ENCODE measurements at regions not wholly inside any gene's neighbourhood (a gene's known extent, or its start where the extent isn't known, plus 50 kb on each side); places are given as distances from the start of the nearest gene placed in this dataset.

GRCh38 chr6:94414041-94414440 lies 994.7 kb upstream of the EPHA7 start:
- no peak overlapping the region for H3K23ac ChIP-seq (ENCODE audit: low read length)
- H3K27ac ChIP-seq (ENCODE audit: low read depth, low read length) = no peak overlapping the region
- WGBS (ENCODE audit: extremely low coverage, insufficient coverage, low lambda C conversion rate) = no CpG with 5 or more reads among the region's 1 CpG

GRCh38 chr6:94401311-94401710 lies 982.0 kb upstream of the EPHA7 start:
- H2BK5ac ChIP-seq (ENCODE audit: low read length) = no peak overlapping the region
- no peak overlapping the region for H4K5ac ChIP-seq (ENCODE audit: low read length)
- no peaks in the 10 kb centered on the region for H3K4me1 ChIP-seq (ENCODE audit: control insufficient read depth, low read depth, low read length)
- H3K79me2 ChIP-seq (ENCODE audit: control insufficient read depth, insufficient read depth, low read length) = no peaks in the 10 kb centered on the region
- WGBS (ENCODE audit: extremely low coverage, insufficient coverage, low lambda C conversion rate) = no CpG with 5 or more reads among the region's 3 CpGs
- no peak overlapping the region for H3K9ac ChIP-seq (ENCODE audit: low read length)
- no peak overlapping the region for H3K23ac ChIP-seq (ENCODE audit: low read length)
- no peak overlapping the region for H3K18ac ChIP-seq (ENCODE audit: low read length)
- H3K36me3 ChIP-seq (ENCODE audit: control insufficient read depth, insufficient read depth, low read length) = no peaks in the 10 kb centered on the region
- no peak overlapping the region for H3K4me3 ChIP-seq (ENCODE audit: low read length)
- no peaks in the 10 kb centered on the region for H3K27me3 ChIP-seq (ENCODE audit: insufficient read depth, low read length, poor library complexity)
- H3K4me2 ChIP-seq (ENCODE audit: low read length) = no peak overlapping the region
- H3K4ac ChIP-seq (ENCODE audit: low read depth, low read length) = no peak overlapping the region
- no peaks in the 10 kb centered on the region for H3K79me1 ChIP-seq (ENCODE audit: low read length)
- H3K56ac ChIP-seq (ENCODE audit: low read length) = no peak overlapping the region
- no peak overlapping the region for H4K8ac ChIP-seq (ENCODE audit: low read depth, low read length)
- H2BK15ac ChIP-seq (replicated peaks; ENCODE audit: low read depth) = no peak overlapping the region
- no peak overlapping the region for H3K27ac ChIP-seq (ENCODE audit: low read depth, low read length)
- H2BK120ac ChIP-seq (ENCODE audit: low read depth, low read length) = no peak overlapping the region
- no peak overlapping the region for H2AK5ac ChIP-seq (ENCODE audit: low read length)
- DNase-seq = no peak

More at GRCh38 chr6:94414041-94414440, 994.7 kb upstream of the EPHA7 start:
- H4K5ac ChIP-seq (ENCODE audit: low read length) = no peak overlapping the region
- no peaks in the 10 kb centered on the region for H3K79me1 ChIP-seq (ENCODE audit: low read length)
- DNase-seq = no peak
- no peak overlapping the region for H2BK120ac ChIP-seq (ENCODE audit: low read depth, low read length)
- H3K27me3 ChIP-seq (ENCODE audit: insufficient read depth, low read length, poor library complexity) = no peaks in the 10 kb centered on the region
- no peak overlapping the region for H3K18ac ChIP-seq (ENCODE audit: low read length)
- H3K36me3 ChIP-seq (ENCODE audit: control insufficient read depth, insufficient read depth, low read length) = no peaks in the 10 kb centered on the region
- H4K8ac ChIP-seq (ENCODE audit: low read depth, low read length) = no peak overlapping the region
- H2BK5ac ChIP-seq (ENCODE audit: low read length) = no peak overlapping the region
- no peak overlapping the region for H3K56ac ChIP-seq (ENCODE audit: low read length)
- H2BK15ac ChIP-seq (replicated peaks; ENCODE audit: low read depth) = no peak overlapping the region
- no peak overlapping the region for H3K4ac ChIP-seq (ENCODE audit: low read depth, low read length)
- H3K9ac ChIP-seq (ENCODE audit: low read length) = no peak overlapping the region
- H3K4me2 ChIP-seq (ENCODE audit: low read length) = no peak overlapping the region
- no peak overlapping the region for H2AK5ac ChIP-seq (ENCODE audit: low read length)
- H3K4me1 ChIP-seq (ENCODE audit: control insufficient read depth, low read depth, low read length) = no peaks in the 10 kb centered on the region
- no peak overlapping the region for H3K4me3 ChIP-seq (ENCODE audit: low read length)
- no peaks in the 10 kb centered on the region for H3K79me2 ChIP-seq (ENCODE audit: control insufficient read depth, insufficient read depth, low read length)

- no peak overlapping the region for H3K4ac ChIP-seq (ENCODE audit: low read depth, low read length)
- H3K79me2 ChIP-seq (ENCODE audit: control insufficient read depth, insufficient read depth, low read length) = no peaks in the 10 kb centered on the region
- no peak overlapping the region for H3K18ac ChIP-seq (ENCODE audit: low read length)
- no peak for DNase-seq
- H3K27me3 ChIP-seq (ENCODE audit: insufficient read depth, low read length, poor library complexity) = no peaks in the 10 kb centered on the region
- no peak overlapping the region for H3K4me2 ChIP-seq (ENCODE audit: low read length)
- H3K23ac ChIP-seq (ENCODE audit: low read length) = no peak overlapping the region
- no peaks in the 10 kb centered on the region for H3K36me3 ChIP-seq (ENCODE audit: control insufficient read depth, insufficient read depth, low read length)
- no peak overlapping the region for H2BK15ac ChIP-seq (replicated peaks; ENCODE audit: low read depth)
- H3K79me1 ChIP-seq (ENCODE audit: low read length) = no peaks in the 10 kb centered on the region
- no peak overlapping the region for H2AK5ac ChIP-seq (ENCODE audit: low read length)
- H2BK120ac ChIP-seq (ENCODE audit: low read depth, low read length) = no peak overlapping the region
- no peak overlapping the region for H3K4me3 ChIP-seq (ENCODE audit: low read length)
- H4K8ac ChIP-seq (ENCODE audit: low read depth, low read length) = no peak overlapping the region
- H4K5ac ChIP-seq (ENCODE audit: low read length) = no peak overlapping the region
- H3K56ac ChIP-seq (ENCODE audit: low read length) = no peak overlapping the region
- no peak overlapping the region for H3K9ac ChIP-seq (ENCODE audit: low read length)
- WGBS (ENCODE audit: extremely low coverage, insufficient coverage, low lambda C conversion rate) = no CpG with 5 or more reads among the region's 2 CpGs
- no peaks in the 10 kb centered on the region for H3K4me1 ChIP-seq (ENCODE audit: control insufficient read depth, low read depth, low read length)
- H2BK5ac ChIP-seq (ENCODE audit: low read length) = no peak overlapping the region
- H3K27ac ChIP-seq (ENCODE audit: low read depth, low read length) = no peak overlapping the region
These were observed 975.5 kb upstream of the EPHA7 start for GRCh38 chr6:94394822-94395221.

GRCh38 chr6:94389218-94389617 lies 969.9 kb upstream of the EPHA7 start:
- Histone ChIP-seq H2AK5ac (ENCODE audit: low read length) (no peak overlapping the region), H3K4me2 (ENCODE audit: low read length) (no peak overlapping the region), H3K4ac (ENCODE audit: low read depth, low read length) (no peak overlapping the region), H3K9ac (ENCODE audit: low read length) (no peak overlapping the region), H2BK5ac (ENCODE audit: low read length) (no peak overlapping the region), H3K27ac (ENCODE audit: low read depth, low read length) (no peak overlapping the region), H3K27me3 (ENCODE audit: insufficient read depth, low read length, poor library complexity) (no peaks in the 10 kb centered on the region), H3K23ac (ENCODE audit: low read length) (no peak overlapping the region), H3K36me3 (ENCODE audit: control insufficient read depth, insufficient read depth, low read length) (no peaks in the 10 kb centered on the region), H4K8ac (ENCODE audit: low read depth, low read length) (no peak overlapping the region), H3K79me2 (ENCODE audit: control insufficient read depth, insufficient read depth, low read length) (no peaks in the 10 kb centered on the region), H3K4me3 (ENCODE audit: low read length) (no peak overlapping the region), H2BK120ac (ENCODE audit: low read depth, low read length) (no peak overlapping the region), H3K56ac (ENCODE audit: low read length) (no peak overlapping the region), H4K5ac (ENCODE audit: low read length) (no peak overlapping the region), H2BK15ac (replicated peaks; ENCODE audit: low read depth) (no peak overlapping the region), H3K18ac (ENCODE audit: low read length) (no peak overlapping the region), H3K4me1 (ENCODE audit: control insufficient read depth, low read depth, low read length) (no peaks in the 10 kb centered on the region), H3K79me1 (ENCODE audit: low read length) (no peaks in the 10 kb centered on the region)
- no CpG with 5 or more reads among the region's 2 CpGs for WGBS (ENCODE audit: extremely low coverage, insufficient coverage, low lambda C conversion rate)
- DNase-seq = no peak

- no peak overlapping the region for H3K27ac ChIP-seq (ENCODE audit: low read depth, low read length)
- H2BK5ac ChIP-seq (ENCODE audit: low read length) = no peak overlapping the region
- H3K4me2 ChIP-seq (ENCODE audit: low read length) = no peak overlapping the region
- no peak overlapping the region for H3K4me3 ChIP-seq (ENCODE audit: low read length)
- H4K5ac ChIP-seq (ENCODE audit: low read length) = no peak overlapping the region
- no peaks in the 10 kb centered on the region for H3K27me3 ChIP-seq (ENCODE audit: insufficient read depth, low read length, poor library complexity)
- no CpG with 5 or more reads among the region's 1 CpG for WGBS (ENCODE audit: extremely low coverage, insufficient coverage, low lambda C conversion rate)
- no peak overlapping the region for H2BK15ac ChIP-seq (replicated peaks; ENCODE audit: low read depth)
- H3K23ac ChIP-seq (ENCODE audit: low read length) = no peak overlapping the region
- H2BK120ac ChIP-seq (ENCODE audit: low read depth, low read length) = no peak overlapping the region
- no peak overlapping the region for H3K4ac ChIP-seq (ENCODE audit: low read depth, low read length)
- no peak overlapping the region for H4K8ac ChIP-seq (ENCODE audit: low read depth, low read length)
- no peak overlapping the region for H3K18ac ChIP-seq (ENCODE audit: low read length)
- H3K56ac ChIP-seq (ENCODE audit: low read length) = no peak overlapping the region
- H3K79me1 ChIP-seq (ENCODE audit: low read length) = no peaks in the 10 kb centered on the region
- no peaks in the 10 kb centered on the region for H3K79me2 ChIP-seq (ENCODE audit: control insufficient read depth, insufficient read depth, low read length)
- H2AK5ac ChIP-seq (ENCODE audit: low read length) = no peak overlapping the region
- H3K9ac ChIP-seq (ENCODE audit: low read length) = no peak overlapping the region
- H3K4me1 ChIP-seq (ENCODE audit: control insufficient read depth, low read depth, low read length) = no peaks in the 10 kb centered on the region
- no peak for DNase-seq
- H3K36me3 ChIP-seq (ENCODE audit: control insufficient read depth, insufficient read depth, low read length) = no peaks in the 10 kb centered on the region
These were observed 958.5 kb upstream of the EPHA7 start for GRCh38 chr6:94377835-94378234.

- H3K27me3 ChIP-seq (ENCODE audit: insufficient read depth, low read length, poor library complexity) = no peaks in the 10 kb centered on the region
These were observed 957.5 kb upstream of the EPHA7 start for GRCh38 chr6:94376876-94377275.

More at GRCh38 chr6:94376876-94377275, 957.5 kb upstream of the EPHA7 start:
- H2BK120ac ChIP-seq (ENCODE audit: low read depth, low read length) = no peak overlapping the region
- no peak overlapping the region for H3K4me3 ChIP-seq (ENCODE audit: low read length)
- no peak overlapping the region for H4K5ac ChIP-seq (ENCODE audit: low read length)
- no peak overlapping the region for H2BK5ac ChIP-seq (ENCODE audit: low read length)
- no peak overlapping the region for H4K8ac ChIP-seq (ENCODE audit: low read depth, low read length)
- WGBS (ENCODE audit: extremely low coverage, insufficient coverage, low lambda C conversion rate) = no CpG with 5 or more reads among the region's 1 CpG
- no peaks in the 10 kb centered on the region for H3K4me1 ChIP-seq (ENCODE audit: control insufficient read depth, low read depth, low read length)
- no peak overlapping the region for H3K56ac ChIP-seq (ENCODE audit: low read length)
- no peak for DNase-seq
- H2AK5ac ChIP-seq (ENCODE audit: low read length) = no peak overlapping the region
- H3K36me3 ChIP-seq (ENCODE audit: control insufficient read depth, insufficient read depth, low read length) = no peaks in the 10 kb centered on the region
- H2BK15ac ChIP-seq (replicated peaks; ENCODE audit: low read depth) = no peak overlapping the region
- no peak overlapping the region for H3K18ac ChIP-seq (ENCODE audit: low read length)
- no peak overlapping the region for H3K9ac ChIP-seq (ENCODE audit: low read length)
- H3K23ac ChIP-seq (ENCODE audit: low read length) = no peak overlapping the region
- no peak overlapping the region for H3K27ac ChIP-seq (ENCODE audit: low read depth, low read length)
- H3K79me2 ChIP-seq (ENCODE audit: control insufficient read depth, insufficient read depth, low read length) = no peaks in the 10 kb centered on the region
- no peak overlapping the region for H3K4me2 ChIP-seq (ENCODE audit: low read length)
- no peak overlapping the region for H3K4ac ChIP-seq (ENCODE audit: low read depth, low read length)
- H3K79me1 ChIP-seq (ENCODE audit: low read length) = no peaks in the 10 kb centered on the region
